Epithelial cell of esophagus (primary cell): ENCODE measurements at regions not wholly inside any gene's neighbourhood (a gene's known extent, or its start where the extent isn't known, plus 50 kb on each side); places are given as distances from the start of the nearest gene placed in this dataset.

Experiments used
- DNase-seq: peaks from one replicate; pipeline ENCODE4 v3.0.0; 2010; ENCODE audit warnings: low read depth
- H3K4me3 ChIP-seq: 2 replicates; pipeline ENCODE4 v1.5.1; 2011; ENCODE audit warnings: mild to moderate bottlenecking, low read length, control low read depth
- CTCF ChIP-seq: IDR thresholded peaks from 2 replicates; pipeline ENCODE4 v1.5.1; 2011; ENCODE audit warnings: low read depth, mild to moderate bottlenecking, low read length, control low read depth, inconsistent platforms; ENCODE audit not compliant: insufficient read depth; ENCODE audit errors: missing control alignments

DNA sequence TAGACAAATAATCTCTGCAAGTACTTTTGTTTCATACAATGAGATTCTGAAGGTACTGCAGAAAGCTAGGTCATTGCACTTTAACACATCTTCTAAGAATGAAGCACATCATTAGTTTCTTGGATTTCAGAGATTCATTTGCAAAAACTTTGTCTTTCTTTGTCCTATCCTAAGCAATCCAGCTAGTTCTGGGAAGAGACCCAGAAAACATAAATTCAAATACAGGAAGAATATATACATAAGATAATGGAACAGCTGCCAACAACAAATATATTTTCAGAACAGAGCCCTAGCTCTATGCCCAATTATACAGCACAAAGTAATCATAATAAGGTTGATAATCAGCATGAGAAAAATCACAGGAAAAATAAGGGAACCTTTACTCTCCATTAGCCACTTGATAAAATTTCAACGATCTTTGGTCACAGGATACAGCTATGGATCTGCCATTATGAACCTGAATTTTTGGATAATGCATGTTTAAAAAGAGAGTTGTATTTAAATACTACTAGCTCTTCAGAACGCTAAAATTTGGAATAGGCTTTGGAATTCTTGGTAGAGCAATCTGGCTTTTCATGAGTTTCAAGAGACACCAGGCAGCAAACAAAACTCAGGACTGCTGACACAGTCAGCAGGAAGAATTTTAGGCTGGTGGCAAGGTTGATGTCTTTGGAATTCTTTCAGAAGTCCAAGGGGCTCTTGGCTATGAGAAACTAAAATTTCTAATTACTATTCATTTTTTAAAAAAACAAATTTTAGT is 250.4 kb upstream of the SMIM21 start:
- no peak overlapping the region for H3K4me3 ChIP-seq
- TF ChIP-seq CTCF: no peak
- no peak for DNase-seq

- no peak for TF ChIP-seq CTCF
- no peak overlapping the region for H3K4me3 ChIP-seq
- no peak for DNase-seq
These were observed 233.4 kb upstream of the SMIM21 start for GRCh38 chr18:75660932-75661331.

- H3K4me3 ChIP-seq: no peak overlapping the region
- no peak for DNase-seq
- no peak for TF ChIP-seq CTCF
These were observed 232.1 kb upstream of the SMIM21 start for GRCh38 chr18:75659535-75660023.

DNA sequence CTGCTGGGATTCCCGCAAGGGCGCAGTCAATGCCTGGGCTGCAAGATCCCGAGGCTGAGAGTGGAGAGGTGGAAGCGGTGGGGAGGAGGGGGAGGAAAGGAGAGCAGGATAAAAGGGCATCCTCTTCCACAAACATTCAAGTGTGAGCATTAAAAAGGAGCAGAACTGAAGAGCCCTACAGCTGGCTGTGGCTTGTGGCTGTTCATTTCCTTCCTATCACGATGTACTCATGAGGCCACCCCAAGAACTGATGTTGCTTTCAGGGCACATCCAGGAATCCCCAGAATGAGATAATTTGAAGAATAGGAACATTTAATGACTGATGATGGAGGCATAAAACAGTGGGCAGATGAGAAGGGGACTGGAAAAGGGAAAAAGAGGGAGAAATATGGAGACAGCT is 230.8 kb upstream of the SMIM21 start:
- TF ChIP-seq CTCF: no peak
- no peak overlapping the region for H3K4me3 ChIP-seq
- DNase-seq: no peak

DNA sequence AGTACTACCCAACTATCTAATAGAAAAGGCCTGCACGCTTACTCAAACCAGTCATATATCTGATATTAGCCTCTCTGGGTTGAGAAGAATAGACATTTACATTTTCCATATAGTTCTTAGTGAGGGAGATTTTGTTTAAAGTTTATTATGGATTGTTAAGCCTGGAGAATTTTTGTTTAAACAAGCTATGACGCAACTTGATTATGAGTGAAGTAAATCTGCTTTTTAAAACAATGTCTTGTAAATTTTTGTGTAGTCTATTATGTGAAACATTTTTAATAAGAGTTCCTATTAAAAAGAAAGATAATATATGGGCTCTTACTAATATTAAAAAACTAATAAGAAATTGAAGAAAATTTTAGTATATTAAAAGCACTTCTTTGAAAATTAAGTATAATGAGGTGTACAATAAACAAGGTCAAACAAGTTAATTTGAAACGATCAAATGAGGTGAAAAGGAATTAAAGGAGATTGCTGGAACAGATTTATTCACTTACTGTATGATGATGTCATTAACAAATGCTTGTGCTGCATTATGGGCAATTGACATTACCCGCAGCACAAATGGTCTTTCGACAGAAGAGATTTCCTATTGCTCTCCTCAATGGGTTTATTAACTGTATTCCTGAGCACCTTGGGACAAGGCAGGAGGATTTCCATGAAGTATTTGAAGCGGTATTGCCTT is 229.2 kb upstream of the SMIM21 start:
- no peak overlapping the region for H3K4me3 ChIP-seq
- no peak for DNase-seq
- TF ChIP-seq CTCF: no peak

DNA sequence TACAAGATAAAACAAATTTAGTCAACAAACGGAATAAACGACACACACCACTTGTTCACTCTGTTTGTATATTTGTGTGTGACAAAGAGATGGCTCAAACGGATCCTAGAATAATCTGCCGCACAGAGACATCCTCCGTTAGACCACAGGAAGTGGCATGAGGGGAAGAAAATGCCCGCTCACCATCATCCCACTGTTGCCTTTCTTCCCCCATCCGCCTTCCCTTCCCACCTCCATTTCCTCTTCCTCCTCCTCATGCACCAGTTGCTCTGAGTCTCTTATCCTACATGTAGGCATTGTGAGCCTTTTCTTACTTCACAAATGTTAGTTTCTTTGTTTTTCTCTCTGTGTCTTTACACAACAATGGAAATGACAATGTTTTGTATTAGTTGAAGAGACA is 228.5 kb upstream of the SMIM21 start:
- H3K4me3 ChIP-seq: no peak overlapping the region
- DNase-seq: no peak
- TF ChIP-seq CTCF: no peak
